ENCODE measurements at regions not wholly inside any gene's neighbourhood (a gene's known extent, or its start where the extent isn't known, plus 50 kb on each side); places are given as distances from the start of the nearest gene placed in this dataset.

DNA sequence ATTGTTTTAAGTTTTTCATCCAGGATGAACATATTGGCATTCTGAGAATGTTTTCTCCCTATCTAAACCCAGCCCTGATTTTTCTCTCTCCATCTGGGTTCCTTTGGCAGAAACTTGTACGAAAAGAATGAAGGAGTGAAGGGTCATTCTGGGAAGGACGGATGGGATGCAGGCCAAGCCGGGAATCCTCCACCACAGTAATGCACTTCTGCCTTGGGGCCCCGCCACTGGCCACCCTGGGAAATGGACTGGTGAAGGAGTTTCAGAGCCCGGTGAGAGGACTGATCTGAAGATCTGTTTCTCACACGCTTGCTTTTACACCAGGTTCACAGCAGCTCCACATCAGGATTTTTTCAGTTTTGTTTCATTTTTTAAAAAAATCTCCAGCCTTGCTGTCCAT is 554.8 kb downstream of the BNC2 start:
- intact Hi-C loops (cut with DNase I, micrococcal nuclease), result no loop called here
- ATAC-seq, result no peak

DNA sequence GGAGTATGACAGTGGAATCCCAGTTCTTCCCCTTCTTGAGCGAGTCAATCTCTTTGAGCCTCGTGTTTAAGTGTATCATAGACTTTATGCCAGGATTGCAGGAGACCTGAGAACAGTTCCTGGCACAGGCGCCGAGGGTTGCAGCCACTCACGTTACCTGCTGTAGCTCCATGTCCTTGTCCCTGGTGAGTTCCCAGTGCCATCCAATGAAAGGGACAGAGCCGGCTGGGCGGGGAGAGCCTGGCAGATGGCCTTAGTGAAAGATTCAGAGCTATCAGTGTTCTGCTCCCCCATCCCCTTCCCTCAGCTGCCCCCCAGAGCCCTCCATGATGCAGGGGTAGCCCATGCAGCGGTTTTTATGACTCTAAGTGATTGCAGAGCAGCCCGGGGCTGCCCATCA is 554.0 kb downstream of the BNC2 start:
- Histone ChIP-seq H3K4me1 (ENCODE audit: low read depth) (no peaks in the 10 kb centered on the region), H3K4me3 (no peak overlapping the region), H3K9me3 (no peaks in the 10 kb centered on the region), H3K36me3 (ENCODE audit: low read depth) (no peaks in the 10 kb centered on the region)
- ATAC-seq (no peak), DNase-seq (no peak)
- intact Hi-C loops (cut with DNase I, micrococcal nuclease), result no loop called here
- TF ChIP-seq, protein P1, sequence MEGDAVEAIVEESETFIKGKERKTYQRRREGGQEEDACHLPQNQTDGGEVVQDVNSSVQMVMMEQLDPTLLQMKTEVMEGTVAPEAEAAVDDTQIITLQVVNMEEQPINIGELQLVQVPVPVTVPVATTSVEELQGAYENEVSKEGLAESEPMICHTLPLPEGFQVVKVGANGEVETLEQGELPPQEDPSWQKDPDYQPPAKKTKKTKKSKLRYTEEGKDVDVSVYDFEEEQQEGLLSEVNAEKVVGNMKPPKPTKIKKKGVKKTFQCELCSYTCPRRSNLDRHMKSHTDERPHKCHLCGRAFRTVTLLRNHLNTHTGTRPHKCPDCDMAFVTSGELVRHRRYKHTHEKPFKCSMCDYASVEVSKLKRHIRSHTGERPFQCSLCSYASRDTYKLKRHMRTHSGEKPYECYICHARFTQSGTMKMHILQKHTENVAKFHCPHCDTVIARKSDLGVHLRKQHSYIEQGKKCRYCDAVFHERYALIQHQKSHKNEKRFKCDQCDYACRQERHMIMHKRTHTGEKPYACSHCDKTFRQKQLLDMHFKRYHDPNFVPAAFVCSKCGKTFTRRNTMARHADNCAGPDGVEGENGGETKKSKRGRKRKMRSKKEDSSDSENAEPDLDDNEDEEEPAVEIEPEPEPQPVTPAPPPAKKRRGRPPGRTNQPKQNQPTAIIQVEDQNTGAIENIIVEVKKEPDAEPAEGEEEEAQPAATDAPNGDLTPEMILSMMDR (IDR thresholded peaks at IDR 0.05), result no peak

More for the DNA sequence above, 554.8 kb downstream of the BNC2 start:
- H3K4me3 ChIP-seq, result no peak overlapping the region
- DNase-seq, result no peak
- TF ChIP-seq, protein P1 (IDR thresholded peaks at IDR 0.05), result no peak
- H3K4me1 ChIP-seq (ENCODE audit: low read depth), result no peaks in the 10 kb centered on the region
- no peaks in the 10 kb centered on the region for H3K9me3 ChIP-seq
- no peaks in the 10 kb centered on the region for H3K36me3 ChIP-seq (ENCODE audit: low read depth)

DNA sequence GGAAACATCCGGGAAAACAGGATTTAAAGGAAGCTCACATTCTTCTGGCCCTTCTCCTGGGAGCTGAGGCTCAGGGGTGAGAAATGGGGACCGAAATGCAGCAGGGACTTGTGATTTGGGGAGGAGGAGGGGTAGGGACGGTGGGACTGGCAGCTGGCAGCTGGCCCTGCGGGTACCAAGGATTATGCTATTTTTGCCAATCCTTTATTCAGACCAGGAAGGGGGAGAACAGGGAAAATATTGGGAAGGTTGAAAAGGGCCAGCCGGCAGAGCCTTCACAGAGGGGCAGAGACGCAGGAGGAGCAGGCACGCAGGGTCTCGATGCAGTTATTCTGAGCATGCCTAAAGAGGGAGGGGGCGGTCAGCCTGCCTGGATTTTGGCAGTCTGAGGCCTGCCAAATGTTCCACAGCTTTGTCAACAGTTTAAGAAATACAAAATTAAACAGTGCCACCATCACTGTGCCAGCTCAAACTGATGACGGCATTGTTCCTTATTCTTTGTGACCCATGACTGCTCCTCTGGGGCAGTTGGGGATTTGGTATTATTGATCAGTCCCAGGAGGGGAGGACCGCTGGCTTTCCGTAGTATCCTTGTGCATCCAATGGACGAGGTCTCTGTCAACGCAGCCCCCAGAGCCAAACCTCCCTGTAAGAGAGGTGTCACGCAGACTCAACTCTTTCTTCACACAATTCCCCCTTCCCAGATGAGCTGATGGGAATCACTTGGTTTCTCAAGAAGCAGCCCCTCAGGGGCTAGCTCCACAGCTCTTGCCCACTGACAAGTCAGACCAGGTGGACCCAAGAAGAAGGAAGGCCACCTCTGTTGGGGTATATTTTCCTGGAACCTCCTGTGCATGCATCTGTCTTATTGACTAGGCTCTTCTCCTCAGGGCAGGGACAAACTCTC is 553.3 kb downstream of the BNC2 start:
- intact Hi-C loops (cut with DNase I, micrococcal nuclease), result no loop called here
- no peak for ATAC-seq
- DNase-seq, result no peak

DNA sequence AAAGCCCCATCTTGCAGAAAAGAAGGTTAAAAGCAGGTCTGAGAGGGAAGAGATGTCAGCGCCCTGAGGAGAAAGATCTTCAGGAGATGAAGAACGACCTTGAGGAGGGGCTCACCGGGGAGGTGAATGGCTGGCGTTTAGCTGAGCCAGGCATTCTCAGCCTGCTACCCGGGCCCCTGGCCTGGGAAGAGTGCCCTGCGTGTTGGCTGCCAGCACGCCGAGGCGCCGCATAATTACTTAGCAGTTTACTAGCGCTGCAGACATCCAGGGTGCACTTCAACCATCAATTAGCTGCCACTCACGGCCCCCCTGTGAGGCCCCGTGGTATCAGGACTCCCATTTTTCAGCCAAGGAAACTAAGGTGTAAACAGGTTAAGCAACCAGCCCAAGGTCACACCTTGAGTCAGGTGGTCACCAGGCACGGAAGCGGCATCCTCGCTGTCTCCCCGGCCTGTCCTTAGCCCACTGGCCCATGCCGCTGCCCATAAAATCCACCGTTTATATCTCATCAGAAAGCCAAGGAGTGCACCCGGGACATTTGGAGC is 551.9 kb downstream of the BNC2 start:
- intact Hi-C loops (cut with DNase I, micrococcal nuclease), result no loop called here
- Histone ChIP-seq H3K9me3 (no peaks in the 10 kb centered on the region), H3K4me1 (ENCODE audit: low read depth) (no peaks in the 10 kb centered on the region), H3K36me3 (ENCODE audit: low read depth) (no peaks in the 10 kb centered on the region), H3K4me3 (no peak overlapping the region)
- TF ChIP-seq, protein P1 (IDR thresholded peaks at IDR 0.05), result no peak
- ATAC-seq (no peak), DNase-seq (no peak)

More for the DNA sequence above, 553.3 kb downstream of the BNC2 start:
- H3K36me3 ChIP-seq (ENCODE audit: low read depth), result no peaks in the 10 kb centered on the region
- H3K4me3 ChIP-seq, result no peak overlapping the region
- no peaks in the 10 kb centered on the region for H3K4me1 ChIP-seq (ENCODE audit: low read depth)
- TF ChIP-seq, protein P1 (IDR thresholded peaks at IDR 0.05), result no peak
- H3K9me3 ChIP-seq, result no peaks in the 10 kb centered on the region

DNA sequence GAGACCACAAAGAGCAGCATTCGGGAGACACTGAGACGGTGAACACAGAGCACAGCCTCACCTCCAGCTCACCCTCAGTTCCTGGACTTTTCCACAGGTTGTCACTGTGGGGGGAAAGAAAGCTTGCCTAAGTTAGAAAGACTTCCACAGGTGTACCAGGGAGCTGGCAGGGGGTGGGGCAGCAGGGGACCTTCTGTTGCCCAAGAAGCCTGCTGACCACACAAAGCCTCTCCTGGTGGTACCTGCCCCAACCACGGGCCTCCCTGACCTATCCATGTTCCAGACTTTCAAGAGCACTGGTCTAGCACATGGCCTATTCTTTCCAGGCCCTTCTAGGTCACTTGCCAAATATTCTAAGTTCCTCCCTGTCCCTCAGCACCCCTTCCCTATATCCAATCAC is 550.8 kb downstream of the BNC2 start:
- TF ChIP-seq, protein P1 (IDR thresholded peaks at IDR 0.05), result no peak
- ATAC-seq (no peak), DNase-seq (no peak)
- H3K4me1 ChIP-seq (ENCODE audit: low read depth), result no peaks in the 10 kb centered on the region
- H3K4me3 ChIP-seq, result no peak overlapping the region
- no peaks in the 10 kb centered on the region for H3K36me3 ChIP-seq (ENCODE audit: low read depth)
- intact Hi-C loops (cut with DNase I, micrococcal nuclease), result no loop called here
- no peaks in the 10 kb centered on the region for H3K9me3 ChIP-seq

Measured in mucosa of descending colon (tissue), 3 donors.